ENCODE measurements at regions not wholly inside any gene's neighbourhood (a gene's known extent, or its start where the extent isn't known, plus 50 kb on each side); places are given as distances from the start of the nearest gene placed in this dataset.

DNA sequence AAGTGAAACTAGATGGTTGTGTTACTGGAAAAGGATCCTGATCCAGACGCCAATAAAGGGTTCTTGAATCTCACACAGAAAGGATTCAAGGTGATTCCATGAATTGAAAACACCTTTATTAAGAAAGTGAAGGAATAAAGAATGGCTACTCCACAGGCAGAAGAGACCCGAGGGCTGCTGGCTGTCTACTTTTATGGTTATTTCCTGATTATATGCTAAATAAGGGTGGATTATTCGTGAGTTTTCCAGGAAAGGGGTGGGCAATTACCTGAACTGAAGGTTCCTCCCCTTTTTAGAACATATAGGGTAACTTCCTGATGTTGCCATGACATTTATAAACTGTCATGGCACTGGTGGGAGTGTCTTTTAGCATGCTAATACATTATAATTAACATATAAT, 50.9 kb upstream of the WARS2 start:
- TF ChIP-seq CTCF (IDR thresholded peaks at IDR 0.05 in 4 of 5, conservative IDR thresholded peaks at IDR 0.05 in 1 of 5) (no peak), POLR2A (IDR thresholded peaks at IDR 0.05) (no peak)

All from gastrocnemius medialis (tissue), 4 donors.